ENCODE measurements at regions not wholly inside any gene's neighbourhood (a gene's known extent, or its start where the extent isn't known, plus 50 kb on each side); places are given as distances from the start of the nearest gene placed in this dataset.

GRCh38 chr10:98323221-98324164, 55.5 kb upstream of the LOXL4 start:
- no peak for TF ChIP-seq CTCF (IDR thresholded peaks at IDR 0.05)
- TF ChIP-seq POLR2A (IDR thresholded peaks at IDR 0.05; ENCODE audit: low read depth): no peak

Data from esophagus muscularis mucosa (tissue), 3 donors.